ENCODE measurements at regions not wholly inside any gene's neighbourhood (a gene's known extent, or its start where the extent isn't known, plus 50 kb on each side); places are given as distances from the start of the nearest gene placed in this dataset.

DNA sequence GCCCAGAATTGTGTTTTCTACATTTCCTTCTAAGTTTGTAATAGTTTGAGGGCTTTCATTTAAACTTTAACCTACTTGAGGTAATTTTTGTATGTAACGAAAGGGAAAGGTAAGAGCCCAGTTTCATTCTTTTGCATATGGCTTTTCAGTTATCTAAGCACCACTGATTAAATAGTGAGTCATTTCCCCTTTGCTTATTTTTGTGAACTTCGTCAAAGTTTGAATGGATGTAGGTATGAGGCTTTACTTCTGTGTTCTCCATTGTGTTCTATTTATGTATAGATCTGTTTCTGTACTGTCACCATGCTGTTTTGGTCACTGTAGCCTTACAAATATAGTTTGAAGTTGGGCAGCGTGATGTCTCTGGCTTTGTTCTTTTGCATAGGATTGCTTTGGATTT is 944.8 kb upstream of the CNTNAP5 start:
- no peak for DNase-seq

DNA sequence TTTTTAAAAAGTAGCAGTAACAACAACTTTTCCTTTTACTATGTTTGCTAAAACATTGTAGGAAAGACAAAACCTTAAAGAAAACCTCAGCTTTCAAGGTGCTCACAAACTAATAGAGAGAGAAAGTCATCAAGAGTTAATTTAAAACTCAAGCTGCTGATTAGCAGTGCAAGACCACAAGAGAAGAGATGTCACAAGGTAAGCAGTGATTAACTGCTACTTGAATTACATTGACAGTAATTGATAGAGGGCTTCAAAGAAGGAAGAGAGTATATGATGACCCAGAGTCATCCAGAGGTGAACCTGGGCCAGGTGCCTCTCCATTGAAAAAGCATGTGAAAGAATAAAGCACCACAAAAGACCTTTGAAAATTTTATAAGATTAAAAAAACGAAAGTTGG is 939.6 kb upstream of the CNTNAP5 start:
- DNase-seq = no peak

DNA sequence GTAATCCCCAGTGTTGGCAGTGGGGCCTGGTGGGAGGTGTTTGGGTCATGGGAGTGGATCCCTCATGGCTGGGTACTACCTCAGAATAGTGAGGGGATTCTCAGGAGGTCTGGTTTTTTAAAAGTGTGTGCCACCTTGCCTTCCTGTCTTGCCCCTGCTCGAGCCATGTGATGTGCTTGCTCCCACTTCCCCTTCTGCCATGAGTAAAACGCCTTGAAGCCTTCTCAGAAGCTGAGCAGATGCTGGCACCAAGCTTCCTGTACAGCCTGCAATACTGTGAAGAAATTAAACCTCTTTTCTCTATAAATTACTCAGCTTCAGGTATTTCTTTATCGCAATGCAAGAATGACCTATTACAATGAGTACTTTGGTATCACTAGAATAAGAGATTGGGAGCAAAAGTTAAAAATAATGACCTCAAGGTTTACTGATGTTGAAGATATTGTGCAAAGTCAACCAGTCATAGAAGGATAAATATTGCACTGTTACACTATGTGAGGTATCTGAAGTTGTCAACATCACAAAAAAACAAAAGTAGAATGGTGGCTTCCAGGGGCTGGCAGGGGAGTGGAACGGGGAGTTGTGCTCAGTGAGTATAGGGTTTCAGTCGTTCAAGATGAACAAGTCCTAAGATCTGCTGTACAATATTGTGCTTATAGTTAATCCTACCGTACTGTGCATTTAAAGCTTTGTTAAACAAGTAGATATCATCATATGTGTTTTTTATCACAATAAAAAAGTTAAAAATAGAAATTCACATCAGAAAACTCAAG is 938.3 kb upstream of the CNTNAP5 start:
- DNase-seq = no peak

DNA sequence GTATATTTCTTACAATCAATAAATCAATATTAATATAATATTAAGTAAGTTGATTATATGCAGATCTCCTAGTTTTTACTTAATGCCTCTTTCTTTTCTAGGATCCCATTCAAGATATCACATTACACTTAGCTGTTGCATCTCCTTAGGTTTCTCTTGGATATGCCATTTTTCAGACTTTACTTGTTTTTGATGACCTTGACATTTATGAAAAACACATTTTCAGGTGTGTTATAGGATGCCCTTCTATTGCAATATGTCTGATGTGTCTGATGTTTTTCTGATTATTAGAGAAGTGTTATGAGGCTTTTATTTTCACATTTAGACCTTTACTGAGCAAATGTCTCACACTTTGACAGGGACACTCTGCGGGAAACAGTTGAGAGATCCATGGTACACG is 933.6 kb upstream of the CNTNAP5 start:
- DNase-seq = no peak

DNA sequence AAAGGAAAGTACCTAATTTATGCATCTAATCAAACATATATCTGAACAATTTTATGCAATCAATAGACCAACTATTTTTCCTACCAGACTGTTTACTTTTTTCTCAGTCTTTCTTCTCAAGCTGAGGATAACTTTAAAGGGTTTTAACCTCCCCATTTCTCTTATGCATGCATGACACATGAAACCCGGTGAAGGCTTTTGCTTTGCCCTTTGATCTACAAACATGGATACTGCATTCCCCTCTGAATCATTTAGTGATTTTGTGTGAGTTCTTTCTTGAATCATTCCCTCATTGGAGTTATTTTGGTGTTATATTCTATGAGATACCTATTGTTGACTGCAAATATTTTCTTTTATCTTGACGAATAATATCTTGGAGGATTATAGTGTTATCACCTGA is 931.9 kb upstream of the CNTNAP5 start:
- DNase-seq = no peak

DNA sequence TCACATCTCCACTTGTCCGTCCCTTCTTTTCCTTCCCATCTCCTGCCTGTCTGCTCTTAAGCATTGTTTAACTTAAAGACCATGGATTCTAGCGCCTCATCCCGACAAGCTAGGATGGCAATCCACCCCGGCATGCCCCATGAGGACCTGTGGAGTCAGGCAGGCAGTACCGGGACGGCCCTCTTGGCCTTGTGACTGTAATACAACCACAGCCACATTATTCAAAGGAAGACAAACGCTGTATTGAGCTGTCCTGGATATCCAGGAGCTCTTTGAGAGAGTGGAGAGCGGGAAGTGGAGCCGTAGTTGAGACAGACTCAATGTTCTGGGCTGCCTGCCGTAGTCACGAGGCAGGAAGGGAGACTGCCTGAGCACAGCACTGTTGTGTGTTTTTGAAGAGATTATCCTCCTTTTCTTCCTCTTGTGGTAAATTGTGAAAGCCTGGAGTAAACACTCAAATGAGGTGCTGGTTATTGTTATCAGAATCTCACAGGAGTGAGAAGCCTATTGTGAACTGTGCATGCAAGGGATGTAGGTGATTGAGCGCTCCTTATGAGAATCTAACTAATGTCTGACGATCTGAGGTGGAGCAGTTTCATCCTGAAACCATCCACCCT is 929.8 kb upstream of the CNTNAP5 start:
- no peak for DNase-seq

DNA sequence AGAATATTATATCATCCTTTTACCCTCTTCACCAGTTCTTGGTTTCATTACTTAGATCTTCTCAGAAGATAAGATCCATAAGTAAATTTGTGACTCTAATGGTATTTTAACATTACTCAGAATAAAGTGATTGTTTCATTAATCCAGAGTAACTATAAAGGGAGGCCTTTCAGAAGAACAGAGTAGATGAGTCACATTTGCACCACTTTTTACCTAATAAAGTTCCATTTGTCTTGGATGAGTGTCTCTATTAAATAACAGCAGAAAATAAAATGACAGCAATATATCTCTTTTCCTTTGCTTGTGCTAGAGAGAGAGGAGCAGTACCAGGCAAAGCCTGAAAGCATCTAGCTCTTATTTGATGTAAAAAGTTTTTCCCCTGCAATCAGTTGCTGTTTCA is 926.5 kb upstream of the CNTNAP5 start:
- DNase-seq = no peak

DNA sequence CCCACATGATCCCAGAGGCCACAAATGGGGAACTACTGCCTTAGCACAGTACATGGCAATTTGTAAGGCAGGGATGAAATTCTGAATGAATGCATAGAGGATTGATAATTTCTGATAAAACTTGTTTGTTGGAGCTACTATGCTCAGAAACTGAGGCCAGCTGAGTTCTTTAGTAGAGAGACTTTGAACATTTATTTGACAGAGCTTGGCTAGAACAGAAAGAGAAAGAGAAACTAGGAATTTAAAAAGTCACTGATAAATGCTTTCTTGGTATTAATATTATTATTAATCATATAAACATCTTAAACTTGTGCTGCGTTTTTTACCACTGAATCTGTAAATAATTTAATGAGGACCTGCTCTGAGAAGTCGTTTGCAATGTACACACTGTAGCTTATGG is 923.7 kb upstream of the CNTNAP5 start:
- no peak for DNase-seq

DNA sequence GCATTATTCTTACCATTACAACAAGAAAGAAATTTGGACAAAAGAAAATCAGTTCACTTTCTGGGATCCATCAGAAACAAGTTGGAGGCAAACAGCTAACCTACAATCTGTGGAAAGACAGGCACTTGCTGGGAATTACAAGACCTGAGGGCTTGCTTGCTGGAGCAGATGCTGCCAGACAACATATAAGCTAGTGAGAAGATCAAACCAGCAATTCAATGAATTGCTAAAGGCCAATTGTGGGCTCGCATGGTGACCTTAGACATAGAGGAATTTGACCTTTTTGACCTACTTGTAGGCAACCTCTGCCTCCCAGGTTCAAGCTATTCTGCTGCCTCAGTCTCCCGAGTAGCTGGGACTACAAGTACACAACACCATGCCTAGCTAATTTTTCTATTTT is 921.2 kb upstream of the CNTNAP5 start:
- DNase-seq = no peak

DNA sequence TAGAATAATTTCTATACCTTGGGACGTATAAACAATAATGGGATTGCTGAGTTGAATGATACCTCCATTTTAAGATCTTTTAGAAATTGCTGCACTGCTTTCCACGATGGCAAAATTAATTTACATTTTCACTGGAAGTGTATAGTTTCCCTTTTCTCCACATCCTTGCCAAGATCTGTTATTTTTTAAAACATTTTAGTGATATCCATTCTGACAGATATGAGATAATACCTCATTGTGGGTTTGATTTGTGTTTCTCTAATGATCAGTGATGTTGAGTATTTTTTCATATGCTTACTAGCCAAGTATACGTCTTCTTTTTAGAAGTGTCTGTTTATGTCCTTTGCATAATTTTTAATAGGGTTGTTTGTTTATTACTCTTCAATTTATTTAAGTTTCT is 908.5 kb upstream of the CNTNAP5 start:
- no peak for DNase-seq

DNA sequence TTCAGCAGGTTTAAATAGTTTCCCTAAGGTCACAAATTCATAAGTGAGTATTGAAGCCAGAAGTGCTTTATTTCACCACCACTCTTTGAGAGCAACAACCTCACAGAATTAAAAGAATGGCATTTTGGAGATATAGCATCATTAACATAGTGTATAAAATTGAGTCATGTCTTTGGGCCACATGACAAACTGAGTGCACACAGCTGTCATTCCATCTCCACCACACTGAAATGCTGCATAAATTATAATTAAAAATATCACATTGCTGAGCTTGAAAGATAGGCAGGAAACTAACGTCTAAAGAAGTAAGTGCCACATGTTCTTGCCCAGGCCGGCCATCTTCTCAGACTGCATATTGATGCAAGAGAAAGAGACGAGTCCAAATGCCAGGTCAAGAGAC is 897.9 kb upstream of the CNTNAP5 start:
- DNase-seq = no peak

DNA sequence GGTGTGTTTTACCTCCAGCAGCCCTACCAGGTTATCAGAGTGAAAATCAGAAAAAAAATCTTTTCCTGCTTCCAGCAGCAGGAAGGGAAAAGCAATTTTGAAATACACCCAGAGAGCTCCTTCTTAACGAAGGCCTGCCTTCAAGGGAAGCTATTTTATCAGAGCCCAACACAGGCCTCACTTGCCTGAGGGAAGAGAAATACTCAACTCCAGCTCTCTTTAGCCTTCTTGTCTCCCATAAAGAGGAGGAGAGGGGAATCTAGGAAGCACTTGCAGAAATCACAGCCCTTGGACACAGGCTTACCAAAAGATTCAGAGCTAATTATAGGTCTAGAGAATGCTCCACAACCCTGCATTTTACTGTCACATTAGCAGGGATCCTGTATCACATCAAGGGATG is 896.1 kb upstream of the CNTNAP5 start:
- DNase-seq = no peak

DNA sequence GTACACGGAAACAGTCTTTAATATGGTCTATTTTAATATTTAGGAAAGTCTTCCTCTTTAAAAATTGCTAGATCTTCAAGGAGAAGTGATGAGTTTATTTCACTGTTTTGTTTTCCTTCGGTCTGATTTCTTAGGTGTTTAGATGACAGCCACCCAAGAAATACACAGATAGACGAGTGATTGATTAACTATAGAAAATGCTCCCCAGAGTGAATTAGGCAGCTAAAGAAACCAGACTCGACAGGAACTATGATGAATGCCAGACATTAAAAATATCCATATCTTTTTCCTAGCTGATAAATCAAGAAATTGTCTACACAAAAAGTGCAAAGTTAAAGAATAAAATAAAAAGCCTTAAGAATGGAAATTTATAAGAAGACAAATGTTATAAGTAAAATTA is 888.7 kb upstream of the CNTNAP5 start:
- no peak for DNase-seq

DNA sequence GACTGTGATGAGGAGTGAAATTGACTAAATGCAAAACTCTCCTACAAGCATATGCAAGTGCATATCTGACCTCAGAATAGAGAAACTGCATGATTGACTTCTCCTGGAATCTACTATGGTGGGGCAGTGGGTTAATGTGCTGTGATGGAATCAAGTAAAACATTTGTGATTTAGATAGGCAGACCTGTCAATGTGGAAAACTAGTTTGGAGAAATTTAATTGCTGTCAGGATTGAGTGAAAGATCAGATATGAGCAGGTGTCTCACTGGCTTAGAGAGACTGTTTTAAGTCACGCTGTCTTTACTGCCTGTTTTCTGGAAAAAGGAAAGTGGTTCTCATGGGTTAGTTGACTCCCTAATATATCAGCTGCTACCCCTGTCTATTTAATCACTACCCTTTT is 881.0 kb upstream of the CNTNAP5 start:
- no peak for DNase-seq

DNA sequence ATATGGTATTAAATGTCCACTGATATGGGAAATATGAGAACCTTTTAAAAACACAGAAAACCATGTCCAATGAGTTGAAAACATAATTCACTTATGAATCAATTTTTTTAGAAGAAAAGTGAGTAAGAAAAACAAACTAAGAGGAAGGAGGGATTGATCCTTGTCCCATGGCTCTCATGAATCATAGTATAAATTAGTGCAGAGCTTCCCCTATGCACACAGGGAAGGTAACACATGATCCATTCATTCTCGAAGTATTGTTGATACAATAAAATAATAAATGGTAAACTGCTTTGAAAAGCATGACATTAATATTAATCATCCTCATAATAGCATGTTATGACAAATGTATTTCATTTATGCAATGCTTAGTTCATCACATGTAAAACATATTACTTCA is 872.0 kb upstream of the CNTNAP5 start:
- no peak for DNase-seq

DNA sequence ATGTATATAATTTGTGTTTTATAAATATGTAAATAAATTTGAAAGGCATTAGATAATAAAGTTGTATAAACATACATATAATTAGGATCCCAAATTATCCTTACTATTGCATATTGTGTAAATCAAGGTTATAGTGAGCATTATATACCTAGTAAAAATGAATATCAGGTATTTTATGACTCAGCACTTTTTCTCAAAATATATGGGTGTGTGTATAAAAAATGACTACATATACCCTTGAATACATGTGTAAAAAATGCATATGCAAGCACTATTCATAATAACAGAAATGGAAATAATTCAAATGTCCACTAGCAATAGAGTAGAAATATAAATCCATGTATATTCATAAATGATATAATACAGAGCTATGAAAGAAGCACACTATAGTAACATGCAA is 870.9 kb upstream of the CNTNAP5 start:
- DNase-seq = no peak

DNA sequence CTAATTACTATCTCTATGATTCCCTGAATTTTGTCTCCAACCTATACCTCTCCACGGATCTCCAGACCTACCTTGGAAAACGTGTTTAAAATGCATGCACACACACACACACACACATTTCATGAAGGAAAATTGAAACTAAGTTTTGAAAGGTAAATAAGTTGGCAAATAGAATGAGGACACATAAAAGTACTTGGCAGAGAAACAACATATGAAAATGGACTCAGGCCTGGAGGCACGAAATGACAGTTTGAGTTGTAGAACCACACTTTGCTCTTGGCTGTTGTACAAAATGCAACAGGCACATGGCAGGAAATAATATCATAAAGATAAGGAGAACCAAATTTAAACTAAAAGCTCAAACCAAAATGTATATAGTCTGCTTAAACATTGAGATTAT is 868.1 kb upstream of the CNTNAP5 start:
- DNase-seq = no peak

DNA sequence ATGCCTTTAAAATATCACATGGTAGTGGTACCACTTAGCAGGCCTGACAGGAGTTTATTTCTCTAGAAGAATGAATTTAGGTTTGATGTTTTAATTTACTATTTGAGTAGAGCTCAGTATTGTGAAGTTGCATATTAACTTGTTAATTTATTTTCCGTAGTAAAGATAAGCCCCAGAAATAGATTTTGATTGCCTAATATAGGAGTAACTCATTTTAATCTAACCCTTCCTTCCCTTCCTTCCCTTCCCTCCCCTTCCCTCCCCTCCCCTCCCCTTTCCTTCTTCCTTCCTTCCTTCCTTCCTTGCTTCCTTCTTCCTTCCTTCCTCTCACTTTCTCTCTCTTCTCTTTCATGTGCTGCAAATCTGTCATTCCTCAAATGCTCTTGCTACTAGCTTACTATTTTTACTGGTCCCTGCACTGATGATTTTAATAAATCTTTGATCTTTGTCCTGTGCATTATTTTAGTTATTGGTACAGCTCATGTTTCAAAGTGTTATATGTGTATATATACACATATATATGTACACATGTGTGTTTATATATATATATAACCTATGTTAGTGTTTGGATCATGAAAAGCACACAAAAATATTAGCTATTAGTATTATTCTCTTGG is 862.6 kb upstream of the CNTNAP5 start:
- DNase-seq = no peak

DNA sequence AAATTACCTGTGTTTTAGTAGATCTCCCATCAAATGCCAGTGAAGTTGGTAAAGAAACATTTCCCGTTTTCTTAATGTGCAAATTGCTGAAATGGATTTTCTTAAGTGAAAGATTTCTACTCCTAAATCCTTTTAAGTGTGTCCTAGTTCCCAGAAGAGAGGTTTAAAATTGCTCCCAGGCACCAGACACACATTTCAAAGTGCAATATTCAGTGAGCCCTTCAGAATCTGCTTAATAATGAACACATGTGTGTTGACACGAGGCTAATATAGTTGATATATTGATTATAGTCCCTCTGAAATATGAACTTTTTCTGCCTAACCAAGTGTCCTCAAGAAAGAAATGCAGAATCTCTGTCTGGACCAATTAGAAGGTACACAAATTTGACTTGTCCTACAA is 861.7 kb upstream of the CNTNAP5 start:
- DNase-seq = no peak

DNA sequence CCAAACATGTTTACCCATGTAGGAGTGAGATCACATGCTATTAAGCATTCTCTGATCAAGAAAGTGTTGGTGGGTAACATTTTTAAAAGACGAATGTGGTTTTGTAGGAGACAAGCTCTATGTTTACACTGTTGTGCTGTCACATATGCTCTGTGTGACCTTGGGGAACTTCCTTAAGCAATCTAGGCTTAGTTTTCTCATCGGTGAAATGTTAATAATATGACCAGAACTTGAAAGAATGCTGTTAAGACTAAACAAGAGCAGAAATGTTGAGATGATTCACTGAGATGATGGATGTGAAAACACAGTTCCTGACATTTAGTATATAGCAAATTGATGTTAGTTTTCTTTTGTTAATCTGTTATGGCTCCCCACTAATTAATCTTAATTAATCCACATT is 860.9 kb upstream of the CNTNAP5 start:
- DNase-seq = no peak

DNA sequence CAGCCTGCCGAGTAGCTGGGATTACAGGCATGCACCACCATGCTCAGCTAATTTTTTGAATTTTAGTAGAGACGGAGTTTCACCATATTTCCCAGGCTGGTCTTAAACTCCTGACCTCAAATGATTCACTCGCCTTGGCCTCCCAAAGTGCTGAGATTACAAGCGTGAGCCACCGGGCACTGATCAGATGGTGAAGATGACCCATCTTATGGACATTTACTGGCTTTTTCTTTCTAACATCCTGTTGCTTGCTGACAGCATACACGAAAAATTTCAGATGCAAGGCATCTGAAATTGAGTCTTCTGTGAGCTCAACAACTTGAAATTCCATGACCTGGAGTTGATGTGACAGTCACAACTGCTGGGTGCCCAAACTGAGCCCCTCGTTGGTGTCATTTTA is 859.5 kb upstream of the CNTNAP5 start:
- DNase-seq = no peak

DNA sequence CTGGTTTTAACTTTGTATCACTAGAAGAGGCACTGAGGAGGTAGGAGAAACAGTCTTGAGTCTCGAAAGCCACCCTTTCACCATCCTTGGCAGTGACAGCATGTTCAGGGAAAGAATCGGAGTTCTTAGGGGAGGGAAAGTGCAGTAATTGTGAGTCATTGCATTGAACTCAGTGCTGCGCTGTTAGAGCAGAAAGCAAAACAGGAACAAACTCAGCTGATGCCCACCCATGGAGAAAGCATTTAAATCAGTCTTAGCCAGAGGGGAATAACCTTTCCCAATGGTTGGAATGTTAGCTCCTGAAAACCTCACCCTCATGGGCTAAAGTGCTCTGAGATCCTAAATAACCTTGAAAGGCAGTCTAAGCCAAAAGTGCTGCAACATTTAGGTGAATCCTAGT is 845.6 kb upstream of the CNTNAP5 start:
- no peak for DNase-seq

DNA sequence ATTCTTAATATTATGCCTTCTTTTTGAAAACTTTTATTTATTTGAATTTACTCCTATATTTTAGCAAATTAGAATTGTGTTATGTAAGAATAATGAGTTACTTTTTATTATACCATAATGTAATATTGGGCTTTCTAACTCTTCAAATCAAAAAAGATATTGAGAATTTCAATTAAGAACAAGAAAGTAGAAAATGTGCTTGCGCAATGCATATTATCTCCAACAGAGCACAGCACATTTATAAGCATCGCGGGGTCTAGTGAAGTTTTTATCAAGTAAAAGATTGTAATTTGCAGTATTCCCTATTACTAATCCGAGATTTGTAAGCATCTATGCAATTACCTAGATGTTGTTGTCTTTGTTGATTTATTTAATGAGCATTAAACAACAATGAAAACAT is 829.1 kb upstream of the CNTNAP5 start:
- DNase-seq = no peak

DNA sequence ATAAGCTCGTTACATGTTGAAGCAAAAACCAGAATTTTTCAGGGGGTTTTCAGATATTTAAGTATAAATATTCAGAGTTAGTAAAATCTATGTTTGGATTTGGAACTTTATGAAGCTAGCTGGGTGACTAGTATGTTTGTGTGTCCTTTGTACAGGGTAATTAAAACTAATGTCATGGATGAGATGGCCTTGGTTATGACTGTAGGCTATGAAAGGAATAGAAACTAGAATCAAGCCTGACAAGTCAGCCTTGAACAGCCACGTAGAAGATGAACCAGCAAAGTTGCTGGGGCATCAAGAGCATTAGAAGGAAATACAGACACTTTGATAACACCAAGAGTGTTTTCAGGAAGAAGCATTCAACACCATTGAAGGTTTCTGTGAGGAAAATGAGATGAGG is 825.1 kb upstream of the CNTNAP5 start:
- no peak for DNase-seq

DNA sequence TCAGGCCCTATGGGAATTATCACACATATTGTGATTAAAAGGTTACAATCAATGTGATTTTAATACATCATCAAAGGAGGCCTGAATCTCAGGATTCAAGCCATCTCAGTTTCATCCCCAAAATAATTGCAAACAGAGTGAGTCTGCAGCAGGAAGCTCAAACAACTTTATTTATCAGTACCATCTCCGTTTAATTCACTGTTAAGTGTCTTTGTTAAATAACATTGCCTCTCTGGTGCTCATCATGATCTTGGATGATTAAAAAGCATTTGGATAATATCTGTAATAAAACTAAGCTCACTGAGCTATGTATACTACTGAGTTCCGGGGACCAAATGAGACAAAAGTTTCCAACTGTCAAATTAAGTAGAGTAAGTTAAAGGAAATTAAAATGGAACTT is 817.8 kb upstream of the CNTNAP5 start:
- DNase-seq = no peak

Data from NCI-H146 (cell line).